HL-60 (cell line): ENCODE measurements at regions not wholly inside any gene's neighbourhood (a gene's known extent, or its start where the extent isn't known, plus 50 kb on each side); places are given as distances from the start of the nearest gene placed in this dataset.

Experiments
- DNase-seq, 2 experiments: peaks; one replicate each; pipeline ENCODE4 v3.0.0-alpha.2; 2010 to 2020; ENCODE audit warnings: low read depth in 1 of 2, low spot score in 1 of 2
- H3K27ac ChIP-seq: fragments of 250-450 bp; sonication (Bioruptor Pico); replicated peaks from 2 replicates; pipeline ENCODE4 v1.5.1; 2020; ENCODE audit warnings: mild to moderate bottlenecking, moderate library complexity
- H3K27me3 ChIP-seq: fragments of 250-450 bp; sonication (Bioruptor Pico); 2 replicates; pipeline ENCODE4 v1.5.1; 2021; ENCODE audit warnings: mild to moderate bottlenecking, moderate library complexity; ENCODE audit not compliant: insufficient read depth, poor library complexity, severe bottlenecking
- H3K4me3 ChIP-seq: replicated peaks from 2 replicates; pipeline ENCODE4 v1.5.1; 2011; ENCODE audit warnings: mild to moderate bottlenecking, control low read depth, low read length; ENCODE audit not compliant: insufficient read depth
- CTCF ChIP-seq: IDR thresholded peaks from one replicate; pipeline ENCODE4 v1.5.1; 2011; ENCODE audit warnings: low read length, control low read depth, inconsistent platforms; ENCODE audit not compliant: insufficient read depth
- GABPA ChIP-seq: IDR thresholded peaks from 2 replicates; pipeline ENCODE4 v1.6.1; 2012; ENCODE audit warnings: low read depth
- POLR2AphosphoS5 ChIP-seq: IDR thresholded peaks from 2 replicates; pipeline ENCODE4 v1.6.1; 2012; ENCODE audit warnings: low read depth
- SPI1 ChIP-seq: IDR thresholded peaks from 2 replicates; pipeline ENCODE4 v1.6.1; 2012; ENCODE audit warnings: low read depth, mild to moderate bottlenecking, borderline replicate concordance
- TF ChIP-seq, protein P1 (sequence below): IDR thresholded peaks from 2 replicates; pipeline ENCODE4 v1.6.1; 2012; ENCODE audit warnings: low read depth; ENCODE audit not compliant: insufficient replicate concordance

DNA sequence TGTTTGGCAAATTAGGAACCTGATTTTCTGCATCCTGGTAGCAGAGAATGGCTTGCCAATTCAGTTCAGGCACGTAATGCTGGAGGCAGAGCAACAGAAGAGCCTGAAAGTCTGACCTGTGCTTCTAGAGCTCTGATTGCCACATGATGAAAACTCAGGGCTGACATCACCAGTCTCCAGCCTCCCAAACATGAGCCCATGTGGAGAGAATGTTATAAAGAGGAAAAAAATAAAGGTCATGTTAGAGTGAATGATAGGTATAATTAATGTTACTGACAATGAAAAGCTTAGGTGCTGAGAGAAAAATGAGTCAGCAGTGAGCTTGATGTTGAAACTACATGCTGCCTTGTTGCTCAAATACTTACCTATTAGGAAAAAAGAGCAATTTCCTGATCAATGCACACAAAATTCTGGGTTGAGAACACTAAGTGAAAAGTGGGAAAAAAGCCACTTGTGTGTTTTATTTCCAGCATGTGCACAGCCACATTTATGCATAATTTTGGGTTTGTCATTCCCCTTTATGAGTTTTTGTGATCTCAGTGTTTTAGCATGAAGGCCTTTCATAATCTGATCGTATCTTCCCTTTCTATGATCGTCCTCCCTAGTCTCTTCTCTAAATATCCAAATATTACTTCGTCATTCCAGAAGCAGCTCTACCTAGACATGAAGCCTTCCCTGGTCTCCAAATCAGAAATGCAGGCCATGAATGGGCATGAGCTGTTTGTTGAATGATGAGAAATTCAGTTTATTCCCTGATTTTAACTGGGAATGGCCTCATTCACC is 113.3 kb upstream of the CPEB2 start:
- no peak for DNase-seq
- Histone ChIP-seq H3K27ac (no peak overlapping the region), H3K4me3 (no peak overlapping the region), H3K27me3 (no peaks in the 10 kb centered on the region)
- TF ChIP-seq GABPA, result no peak
- no peak for TF ChIP-seq CTCF
- TF ChIP-seq POLR2AphosphoS5, result no peak
- no peak for TF ChIP-seq SPI1
- TF ChIP-seq, protein P1, sequence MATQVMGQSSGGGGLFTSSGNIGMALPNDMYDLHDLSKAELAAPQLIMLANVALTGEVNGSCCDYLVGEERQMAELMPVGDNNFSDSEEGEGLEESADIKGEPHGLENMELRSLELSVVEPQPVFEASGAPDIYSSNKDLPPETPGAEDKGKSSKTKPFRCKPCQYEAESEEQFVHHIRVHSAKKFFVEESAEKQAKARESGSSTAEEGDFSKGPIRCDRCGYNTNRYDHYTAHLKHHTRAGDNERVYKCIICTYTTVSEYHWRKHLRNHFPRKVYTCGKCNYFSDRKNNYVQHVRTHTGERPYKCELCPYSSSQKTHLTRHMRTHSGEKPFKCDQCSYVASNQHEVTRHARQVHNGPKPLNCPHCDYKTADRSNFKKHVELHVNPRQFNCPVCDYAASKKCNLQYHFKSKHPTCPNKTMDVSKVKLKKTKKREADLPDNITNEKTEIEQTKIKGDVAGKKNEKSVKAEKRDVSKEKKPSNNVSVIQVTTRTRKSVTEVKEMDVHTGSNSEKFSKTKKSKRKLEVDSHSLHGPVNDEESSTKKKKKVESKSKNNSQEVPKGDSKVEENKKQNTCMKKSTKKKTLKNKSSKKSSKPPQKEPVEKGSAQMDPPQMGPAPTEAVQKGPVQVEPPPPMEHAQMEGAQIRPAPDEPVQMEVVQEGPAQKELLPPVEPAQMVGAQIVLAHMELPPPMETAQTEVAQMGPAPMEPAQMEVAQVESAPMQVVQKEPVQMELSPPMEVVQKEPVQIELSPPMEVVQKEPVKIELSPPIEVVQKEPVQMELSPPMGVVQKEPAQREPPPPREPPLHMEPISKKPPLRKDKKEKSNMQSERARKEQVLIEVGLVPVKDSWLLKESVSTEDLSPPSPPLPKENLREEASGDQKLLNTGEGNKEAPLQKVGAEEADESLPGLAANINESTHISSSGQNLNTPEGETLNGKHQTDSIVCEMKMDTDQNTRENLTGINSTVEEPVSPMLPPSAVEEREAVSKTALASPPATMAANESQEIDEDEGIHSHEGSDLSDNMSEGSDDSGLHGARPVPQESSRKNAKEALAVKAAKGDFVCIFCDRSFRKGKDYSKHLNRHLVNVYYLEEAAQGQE, result no peak

DNA sequence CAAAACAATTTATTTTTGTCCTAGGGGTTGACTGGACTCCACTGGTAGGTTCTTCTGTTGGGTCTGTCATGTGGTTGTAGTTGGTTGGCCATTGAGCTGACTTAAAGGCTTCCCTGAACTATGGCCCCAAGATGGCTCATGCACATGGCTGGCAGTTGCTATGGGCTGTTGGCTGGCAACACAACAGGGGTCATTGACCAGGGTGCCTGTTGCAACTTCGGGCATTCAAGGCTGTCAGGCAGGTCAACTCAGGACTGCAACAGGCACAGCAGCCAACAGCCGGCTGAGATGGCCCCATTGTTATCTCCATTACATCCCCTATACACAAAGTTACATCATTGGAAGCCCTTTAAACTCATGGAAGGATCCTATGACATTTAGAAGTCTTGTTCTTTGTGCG is 109.7 kb upstream of the CPEB2 start:
- no peak for DNase-seq
- no peak overlapping the region for H3K27ac ChIP-seq
- no peak overlapping the region for H3K4me3 ChIP-seq
- H3K27me3 ChIP-seq, result no peaks in the 10 kb centered on the region
- TF ChIP-seq POLR2AphosphoS5, result no peak
- TF ChIP-seq SPI1, result no peak
- TF ChIP-seq, protein P1, result no peak

DNA sequence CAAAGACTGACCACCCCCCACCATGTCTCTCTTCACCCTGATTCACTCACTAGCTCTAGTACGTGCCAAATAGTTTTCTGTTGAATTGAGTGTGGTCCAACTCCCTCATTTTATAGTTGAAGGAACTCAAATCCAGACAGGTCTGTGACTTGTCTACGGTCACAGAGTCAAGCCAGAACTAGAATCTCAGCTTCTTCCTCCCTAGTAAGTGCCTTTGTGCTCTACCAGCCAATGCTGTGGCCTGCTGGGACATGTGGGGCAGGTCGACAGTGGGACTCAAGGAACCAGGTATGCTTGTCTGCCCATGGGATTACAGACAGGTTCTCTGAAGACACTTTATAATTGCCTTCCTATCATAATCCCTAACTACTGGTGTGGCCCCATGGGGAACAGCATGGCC is 108.6 kb upstream of the CPEB2 start:
- DNase-seq, result no peak

More for the DNA sequence above, 108.6 kb upstream of the CPEB2 start:
- Histone ChIP-seq H3K4me3 (no peak overlapping the region), H3K27ac (no peak overlapping the region), H3K27me3 (no peaks in the 10 kb centered on the region)
- TF ChIP-seq CTCF (no peak), GABPA (no peak), SPI1 (no peak), POLR2AphosphoS5 (no peak)
- TF ChIP-seq, protein P1, result no peak
